ENCODE measurements at regions not wholly inside any gene's neighbourhood (a gene's known extent, or its start where the extent isn't known, plus 50 kb on each side); places are given as distances from the start of the nearest gene placed in this dataset.

DNA sequence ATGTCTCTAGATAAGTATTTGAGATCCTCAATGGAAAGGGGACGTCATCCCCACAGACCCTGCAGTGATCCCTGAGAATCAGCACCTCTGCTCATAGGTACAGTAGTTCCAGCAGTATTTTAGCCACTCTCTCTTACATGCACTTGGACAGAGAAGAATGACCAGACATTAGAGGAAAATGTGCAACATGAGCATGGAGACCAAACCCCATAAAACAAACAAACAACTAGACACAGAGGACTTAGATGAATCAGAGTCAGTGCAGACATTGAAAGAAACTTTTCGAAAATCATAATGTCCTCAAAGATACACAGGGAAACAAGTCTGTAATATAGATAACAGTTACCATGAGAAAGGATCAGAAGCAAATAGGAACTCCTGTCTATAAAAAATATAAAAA lies 108.2 kb downstream of the LYPLAL1 start (continued):
- TF ChIP-seq JUND (IDR thresholded peaks at IDR 0.05), result no peak
- TF ChIP-seq, protein P1, sequence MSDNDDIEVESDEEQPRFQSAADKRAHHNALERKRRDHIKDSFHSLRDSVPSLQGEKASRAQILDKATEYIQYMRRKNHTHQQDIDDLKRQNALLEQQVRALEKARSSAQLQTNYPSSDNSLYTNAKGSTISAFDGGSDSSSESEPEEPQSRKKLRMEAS (IDR thresholded peaks at IDR 0.05), result no peak

DNA sequence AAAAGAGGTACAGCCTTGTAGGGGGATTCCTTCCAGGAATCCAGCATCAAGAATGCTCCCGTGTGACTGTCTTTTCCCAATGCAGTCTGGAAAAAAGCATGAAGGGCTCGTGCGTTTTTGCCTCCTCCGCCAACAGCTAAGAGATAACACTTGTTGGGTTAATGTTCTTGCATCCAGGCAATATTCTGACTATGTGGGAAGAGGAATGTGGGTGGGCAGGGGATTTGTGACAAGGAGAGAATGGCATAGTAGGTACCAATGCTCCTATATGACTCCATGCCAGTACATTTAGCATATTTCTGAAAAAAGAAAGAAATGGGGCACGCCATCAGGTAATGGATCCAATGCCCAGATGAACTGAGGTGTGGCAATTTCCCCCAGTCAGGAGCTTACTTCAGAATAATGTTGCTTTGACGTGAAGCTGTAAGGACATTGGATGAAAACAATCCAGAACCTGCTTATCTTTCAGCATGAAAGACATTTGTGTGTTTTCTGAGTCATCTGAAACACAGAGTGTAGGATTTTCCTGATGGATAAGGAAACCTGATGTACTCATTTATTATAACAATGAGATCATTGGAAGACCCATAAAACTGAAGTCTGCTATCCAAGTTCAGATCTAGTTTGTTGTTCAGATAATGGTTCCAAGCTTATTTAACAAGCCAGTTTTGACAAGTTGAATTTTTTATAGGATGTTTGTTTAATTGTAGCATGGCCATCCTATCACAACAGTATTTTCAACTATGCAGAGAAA lies 105.5 kb downstream of the LYPLAL1 start:
- ATAC-seq (no peak), DNase-seq (ENCODE audit: low read depth, low spot score) (no peak)
- Histone ChIP-seq H3K27me3 (ENCODE audit: insufficient read depth, low read length) (no peaks in the 10 kb centered on the region), H2AFZ (ENCODE audit: low read depth, low read length, poor library complexity, severe bottlenecking) (no peak overlapping the region), H3K36me3 (ENCODE audit: control insufficient read depth in 1 of 2, insufficient read depth in 2 of 2, low read length in 2 of 2) (no peaks in the 10 kb centered on the region), H3K4me1 (ENCODE audit: control insufficient read depth in 1 of 2, insufficient read depth in 2 of 2, low read length in 2 of 2) (no peaks in the 10 kb centered on the region), H3K4me2 (ENCODE audit: low read length) (no peak overlapping the region), H3K4me3 (replicated peaks in 1 of 2; ENCODE audit: low read depth in 1 of 2, low read length in 2 of 2) (no peak overlapping the region), H3K9ac (ENCODE audit: low read length) (no peak overlapping the region), H3K27ac (ENCODE audit: low read depth, low read length) (no peak overlapping the region), H3K9me3 (ENCODE audit: control insufficient read depth in 1 of 2, insufficient read depth in 1 of 2, low read depth in 1 of 2, low read length in 2 of 2) (no peaks in the 10 kb centered on the region), H3K79me2 (ENCODE audit: insufficient read depth, low read length) (no peaks in the 10 kb centered on the region), H4K20me1 (ENCODE audit: insufficient read depth) (no peaks in the 10 kb centered on the region), H3K9me2 (ENCODE audit: insufficient read depth) (no peaks in the 10 kb centered on the region)
- BruUV-seq (replicated peaks), result no TSS peak
- TF ChIP-seq ZNF274 (IDR thresholded peaks at IDR 0.05; ENCODE audit: low read depth, low read length) (no peak), CBX3 (IDR thresholded peaks at IDR 0.05; ENCODE audit: low read depth) (no peak), EZH2 (IDR thresholded peaks at IDR 0.05) (no peak), CEBPB (IDR thresholded peaks at IDR 0.05; ENCODE audit: low read depth) (no peak), TCF7L2 (IDR thresholded peaks at IDR 0.05; ENCODE audit: borderline replicate concordance, extremely low read depth, insufficient read depth, insufficient read length) (no peak), ELF1 (IDR thresholded peaks at IDR 0.05; ENCODE audit: borderline replicate concordance, low read depth) (no peak), POLR2AphosphoS5 (IDR thresholded peaks at IDR 0.05; ENCODE audit: low read depth, low read length) (no peak), EZH2phosphoT487 (IDR thresholded peaks at IDR 0.05; ENCODE audit: borderline replicate concordance) (no peak), SRF (IDR thresholded peaks at IDR 0.05; ENCODE audit: low read depth) (no peak)
- TF ChIP-seq, protein P2, sequence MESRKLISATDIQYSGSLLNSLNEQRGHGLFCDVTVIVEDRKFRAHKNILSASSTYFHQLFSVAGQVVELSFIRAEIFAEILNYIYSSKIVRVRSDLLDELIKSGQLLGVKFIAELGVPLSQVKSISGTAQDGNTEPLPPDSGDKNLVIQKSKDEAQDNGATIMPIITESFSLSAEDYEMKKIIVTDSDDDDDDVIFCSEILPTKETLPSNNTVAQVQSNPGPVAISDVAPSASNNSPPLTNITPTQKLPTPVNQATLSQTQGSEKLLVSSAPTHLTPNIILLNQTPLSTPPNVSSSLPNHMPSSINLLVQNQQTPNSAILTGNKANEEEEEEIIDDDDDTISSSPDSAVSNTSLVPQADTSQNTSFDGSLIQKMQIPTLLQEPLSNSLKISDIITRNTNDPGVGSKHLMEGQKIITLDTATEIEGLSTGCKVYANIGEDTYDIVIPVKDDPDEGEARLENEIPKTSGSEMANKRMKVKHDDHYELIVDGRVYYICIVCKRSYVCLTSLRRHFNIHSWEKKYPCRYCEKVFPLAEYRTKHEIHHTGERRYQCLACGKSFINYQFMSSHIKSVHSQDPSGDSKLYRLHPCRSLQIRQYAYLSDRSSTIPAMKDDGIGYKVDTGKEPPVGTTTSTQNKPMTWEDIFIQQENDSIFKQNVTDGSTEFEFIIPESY (IDR thresholded peaks at IDR 0.05; ENCODE audit: extremely low read depth, insufficient replicate concordance, low read length), result no peak
- TF ChIP-seq, protein P1 (IDR thresholded peaks at IDR 0.05), result no peak
- TF ChIP-seq, protein P3, sequence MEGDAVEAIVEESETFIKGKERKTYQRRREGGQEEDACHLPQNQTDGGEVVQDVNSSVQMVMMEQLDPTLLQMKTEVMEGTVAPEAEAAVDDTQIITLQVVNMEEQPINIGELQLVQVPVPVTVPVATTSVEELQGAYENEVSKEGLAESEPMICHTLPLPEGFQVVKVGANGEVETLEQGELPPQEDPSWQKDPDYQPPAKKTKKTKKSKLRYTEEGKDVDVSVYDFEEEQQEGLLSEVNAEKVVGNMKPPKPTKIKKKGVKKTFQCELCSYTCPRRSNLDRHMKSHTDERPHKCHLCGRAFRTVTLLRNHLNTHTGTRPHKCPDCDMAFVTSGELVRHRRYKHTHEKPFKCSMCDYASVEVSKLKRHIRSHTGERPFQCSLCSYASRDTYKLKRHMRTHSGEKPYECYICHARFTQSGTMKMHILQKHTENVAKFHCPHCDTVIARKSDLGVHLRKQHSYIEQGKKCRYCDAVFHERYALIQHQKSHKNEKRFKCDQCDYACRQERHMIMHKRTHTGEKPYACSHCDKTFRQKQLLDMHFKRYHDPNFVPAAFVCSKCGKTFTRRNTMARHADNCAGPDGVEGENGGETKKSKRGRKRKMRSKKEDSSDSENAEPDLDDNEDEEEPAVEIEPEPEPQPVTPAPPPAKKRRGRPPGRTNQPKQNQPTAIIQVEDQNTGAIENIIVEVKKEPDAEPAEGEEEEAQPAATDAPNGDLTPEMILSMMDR (IDR thresholded peaks at IDR 0.05 in 2 of 3, conservative IDR thresholded peaks at IDR 0.05 in 1 of 3; ENCODE audit: borderline replicate concordance in 1 of 3, insufficient read depth in 1 of 3, low read depth in 2 of 3, low read length in 2 of 3), result no peak
- TF ChIP-seq, protein P4, sequence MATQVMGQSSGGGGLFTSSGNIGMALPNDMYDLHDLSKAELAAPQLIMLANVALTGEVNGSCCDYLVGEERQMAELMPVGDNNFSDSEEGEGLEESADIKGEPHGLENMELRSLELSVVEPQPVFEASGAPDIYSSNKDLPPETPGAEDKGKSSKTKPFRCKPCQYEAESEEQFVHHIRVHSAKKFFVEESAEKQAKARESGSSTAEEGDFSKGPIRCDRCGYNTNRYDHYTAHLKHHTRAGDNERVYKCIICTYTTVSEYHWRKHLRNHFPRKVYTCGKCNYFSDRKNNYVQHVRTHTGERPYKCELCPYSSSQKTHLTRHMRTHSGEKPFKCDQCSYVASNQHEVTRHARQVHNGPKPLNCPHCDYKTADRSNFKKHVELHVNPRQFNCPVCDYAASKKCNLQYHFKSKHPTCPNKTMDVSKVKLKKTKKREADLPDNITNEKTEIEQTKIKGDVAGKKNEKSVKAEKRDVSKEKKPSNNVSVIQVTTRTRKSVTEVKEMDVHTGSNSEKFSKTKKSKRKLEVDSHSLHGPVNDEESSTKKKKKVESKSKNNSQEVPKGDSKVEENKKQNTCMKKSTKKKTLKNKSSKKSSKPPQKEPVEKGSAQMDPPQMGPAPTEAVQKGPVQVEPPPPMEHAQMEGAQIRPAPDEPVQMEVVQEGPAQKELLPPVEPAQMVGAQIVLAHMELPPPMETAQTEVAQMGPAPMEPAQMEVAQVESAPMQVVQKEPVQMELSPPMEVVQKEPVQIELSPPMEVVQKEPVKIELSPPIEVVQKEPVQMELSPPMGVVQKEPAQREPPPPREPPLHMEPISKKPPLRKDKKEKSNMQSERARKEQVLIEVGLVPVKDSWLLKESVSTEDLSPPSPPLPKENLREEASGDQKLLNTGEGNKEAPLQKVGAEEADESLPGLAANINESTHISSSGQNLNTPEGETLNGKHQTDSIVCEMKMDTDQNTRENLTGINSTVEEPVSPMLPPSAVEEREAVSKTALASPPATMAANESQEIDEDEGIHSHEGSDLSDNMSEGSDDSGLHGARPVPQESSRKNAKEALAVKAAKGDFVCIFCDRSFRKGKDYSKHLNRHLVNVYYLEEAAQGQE (IDR thresholded peaks at IDR 0.05; ENCODE audit: low read depth), result no peak
- ChIA-PET RAD21 (ENCODE audit: low non-redundant PET in 1 of 2, low total read pairs in 2 of 2, uncharacterized antibody in 2 of 2, unreplicated experiment in 2 of 2) (no interaction called here), CTCF (no interaction called here), POLR2A (no interaction called here)
- intact Hi-C loops (cut with micrococcal nuclease), result no loop called here

Data from HCT116 (cell line).